GM21423 (cell line): ENCODE measurements at regions not wholly inside any gene's neighbourhood (a gene's known extent, or its start where the extent isn't known, plus 50 kb on each side); places are given as distances from the start of the nearest gene placed in this dataset.
"Not testable (repeated sequence)": the region's sequence is repeated elsewhere in the genome, so short reads cannot be mapped to it uniquely, and the experiment has no call there.

Experiments
- ATAC-seq: cut with Tn5 transposase; IDR thresholded peaks from one replicate; pipeline ENCODE4 v1.9.1; 2021; ENCODE audit warnings: mild to moderate bottlenecking, moderate library complexity; ENCODE audit not compliant: unreplicated experiment

DNA sequence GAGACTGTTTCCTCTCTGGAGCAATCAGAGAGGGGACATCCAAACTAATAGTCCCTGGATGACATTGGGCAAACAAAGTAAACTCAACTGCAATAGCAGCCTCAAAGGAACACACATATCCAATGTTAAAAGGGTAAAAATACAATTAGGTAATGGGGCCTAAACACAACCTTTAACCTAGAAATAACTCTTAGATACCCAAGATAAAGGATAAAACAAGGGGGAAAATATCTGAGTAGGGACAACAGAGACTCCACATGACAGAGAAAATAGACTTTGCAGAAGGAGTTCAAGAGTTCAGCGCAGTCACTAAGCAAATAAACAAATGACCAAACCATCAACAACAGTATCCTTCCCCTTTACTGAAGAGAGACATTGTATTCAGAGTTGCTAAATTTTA lies 149.3 kb downstream of the FBXO4 start:
- ATAC-seq: no peak

DNA sequence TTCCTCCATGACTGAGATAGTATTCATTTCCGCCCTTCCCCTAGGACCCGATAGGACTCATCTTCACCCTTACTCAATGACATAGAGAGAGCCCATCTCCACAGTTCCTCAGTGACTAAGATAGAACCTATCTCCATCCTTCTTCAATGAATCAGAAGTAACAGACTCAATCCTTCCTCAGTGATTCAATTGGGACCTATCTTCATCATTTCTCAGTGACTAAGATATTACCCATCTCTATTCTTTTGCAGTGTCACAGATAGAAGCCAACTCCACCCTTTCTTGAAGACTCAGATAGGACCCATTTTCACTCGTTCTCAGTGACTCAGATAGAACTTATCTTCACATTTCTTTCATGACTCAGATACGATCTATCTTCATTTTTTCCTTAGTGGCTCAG lies 164.6 kb downstream of the FBXO4 start:
- no peak for ATAC-seq

DNA sequence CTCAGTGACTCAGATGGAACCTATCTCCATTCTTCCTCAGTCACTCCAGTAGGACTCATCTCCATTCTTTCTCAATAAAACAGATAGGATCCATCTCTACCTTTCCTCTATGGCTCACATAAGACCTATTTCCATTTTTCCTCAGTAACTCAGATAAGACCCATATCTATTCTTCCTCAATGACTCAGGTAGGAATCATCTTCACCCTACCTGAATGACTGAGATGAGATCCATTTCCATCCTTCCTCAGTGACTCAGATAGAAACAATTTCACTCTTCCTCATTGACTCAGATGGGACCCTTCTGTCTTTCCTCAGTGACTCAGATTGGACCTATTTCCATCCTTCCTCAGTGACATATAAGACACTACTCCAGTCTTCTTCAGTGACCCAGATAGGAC lies 165.1 kb downstream of the FBXO4 start:
- ATAC-seq: no peak

DNA sequence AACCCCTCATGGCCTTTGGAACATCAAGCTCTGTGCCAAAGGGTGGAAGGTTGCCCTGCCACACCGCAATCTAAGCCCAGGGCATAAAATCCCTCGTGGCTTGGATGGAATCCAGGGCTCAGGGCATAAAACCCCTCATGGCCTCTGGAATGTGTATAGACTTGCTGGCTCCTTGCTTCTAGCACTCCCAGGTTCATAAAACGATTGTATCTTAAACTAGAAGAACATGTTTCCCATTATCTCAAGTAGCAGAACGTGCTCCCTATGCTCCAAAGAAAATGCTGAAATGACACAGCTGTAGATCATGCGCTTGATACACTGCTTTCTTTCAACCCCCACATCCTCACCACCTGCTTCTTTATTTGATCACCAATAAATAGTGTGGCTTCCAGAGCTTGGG lies 174.8 kb downstream of the FBXO4 start:
- ATAC-seq: not testable (repeated sequence)

DNA sequence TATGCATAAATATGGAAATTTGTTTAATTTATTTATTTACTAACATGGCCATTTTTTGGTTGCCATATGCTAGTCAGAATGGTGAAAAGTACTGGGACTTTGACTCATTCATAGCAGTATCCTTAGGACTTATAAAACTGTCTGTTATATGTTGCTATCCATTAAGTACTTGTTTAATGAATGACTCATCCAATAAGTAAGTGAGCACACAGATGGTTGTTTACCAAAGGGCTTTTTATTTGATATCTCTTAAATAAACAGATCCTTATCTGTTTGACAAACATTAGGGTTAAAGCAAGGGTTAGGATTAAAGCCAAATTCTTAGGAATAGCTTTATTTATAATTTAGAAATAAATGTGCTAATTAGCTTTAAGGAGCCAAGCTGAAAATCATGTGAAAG lies 183.4 kb downstream of the FBXO4 start:
- ATAC-seq: no peak

DNA sequence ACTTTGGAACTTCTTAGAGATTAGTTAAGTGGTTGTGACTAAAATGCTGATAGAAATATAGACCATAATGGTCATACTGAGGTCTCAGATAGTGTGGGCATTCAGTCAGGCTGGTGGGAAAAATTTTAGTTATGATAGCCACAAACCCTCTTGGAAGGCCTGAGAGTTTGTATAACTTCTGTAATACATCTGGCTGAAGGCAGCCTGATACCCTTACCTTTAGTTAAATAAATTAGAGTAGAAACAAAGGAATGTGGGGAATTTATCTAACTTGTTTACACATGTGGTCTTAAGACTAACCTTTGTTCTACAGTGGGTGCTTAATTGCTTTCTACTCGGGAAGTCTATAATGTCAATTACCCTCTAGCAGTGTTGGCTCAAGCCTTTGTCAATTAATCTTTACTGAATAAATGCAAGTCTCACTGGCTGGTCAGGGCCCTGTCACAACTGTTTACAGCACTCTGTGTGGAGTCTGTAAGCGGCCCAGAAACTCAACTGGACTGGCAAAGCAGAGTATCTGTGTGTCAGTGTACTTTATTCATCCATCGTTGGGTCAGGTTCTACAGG lies 184.0 kb downstream of the FBXO4 start:
- no peak for ATAC-seq

DNA sequence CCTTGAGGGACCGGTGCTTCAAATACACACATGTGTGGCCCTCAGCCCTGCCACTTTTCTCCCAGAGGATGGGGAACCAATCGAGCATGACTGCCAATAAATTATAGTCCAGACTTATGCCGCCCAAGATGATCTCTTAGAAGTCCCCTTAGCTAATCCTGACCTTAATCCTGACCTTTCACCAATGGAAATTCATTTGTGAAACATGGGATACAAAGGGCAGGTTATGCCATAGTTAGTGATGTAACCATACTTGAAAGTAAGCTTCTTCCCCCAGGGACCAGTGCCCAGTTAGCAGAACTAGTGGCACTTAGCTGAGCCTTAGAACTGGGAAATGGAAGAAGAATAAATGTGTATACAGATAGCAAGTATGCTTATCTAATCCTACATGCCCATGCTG lies 190.6 kb downstream of the FBXO4 start:
- not testable (repeated sequence) for ATAC-seq

DNA sequence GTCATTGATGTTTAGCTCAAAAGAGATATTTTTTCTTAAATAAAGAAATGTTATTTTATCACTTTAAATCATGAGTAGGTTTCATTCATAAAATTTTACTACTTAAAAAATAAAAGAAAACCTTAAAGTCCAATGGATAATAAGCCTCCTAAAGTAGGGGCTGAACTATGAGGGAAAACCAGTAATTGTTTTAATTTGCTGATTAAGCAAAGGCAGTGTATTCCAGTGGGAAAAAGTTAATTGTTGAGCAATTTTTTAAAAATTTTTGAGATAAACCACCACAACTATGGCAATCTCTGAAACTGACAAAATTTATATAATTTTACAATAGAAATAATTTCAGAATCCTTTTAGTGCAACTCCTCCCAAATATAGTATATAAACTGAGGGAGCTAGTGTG lies 195.0 kb downstream of the FBXO4 start:
- no peak for ATAC-seq

DNA sequence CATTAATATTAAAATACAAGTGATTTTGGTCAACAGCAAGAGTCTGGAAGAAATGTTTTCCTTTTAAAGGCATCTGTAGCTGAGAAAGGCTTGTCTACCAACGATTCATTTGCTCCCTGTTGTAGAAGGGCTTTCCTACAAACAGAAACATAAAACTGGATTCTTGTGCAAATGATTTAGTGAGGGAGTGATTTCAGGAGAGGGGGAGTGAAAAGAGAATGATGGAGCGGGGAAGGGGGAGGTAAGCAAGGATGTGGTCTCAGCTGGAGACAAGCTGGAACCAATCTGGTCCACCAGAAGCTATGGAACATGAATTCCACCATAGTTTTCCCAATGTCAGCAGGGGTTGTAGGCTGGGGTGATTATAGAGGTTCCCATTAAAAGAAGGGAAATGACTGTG lies 196.3 kb downstream of the FBXO4 start:
- ATAC-seq: no peak

DNA sequence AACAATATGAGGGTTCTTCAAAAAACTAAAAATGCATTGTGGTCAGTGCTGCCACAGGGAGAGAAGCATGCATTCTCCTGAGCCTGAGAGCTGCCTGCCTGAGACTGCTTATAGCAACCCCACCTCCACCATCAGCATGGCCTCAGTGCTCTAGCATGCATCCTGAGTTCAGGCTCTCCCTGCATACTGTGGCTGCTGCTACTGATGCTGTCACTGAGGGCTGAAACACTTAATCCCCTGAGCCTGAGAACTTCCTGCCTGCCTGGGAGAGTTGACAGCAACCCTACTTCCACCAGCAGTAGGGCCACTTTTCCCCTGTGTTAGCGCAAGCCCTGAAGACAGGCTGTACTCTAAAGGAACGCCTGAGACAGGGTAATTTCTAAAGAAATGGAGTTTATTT lies 206.0 kb downstream of the FBXO4 start:
- no peak for ATAC-seq

DNA sequence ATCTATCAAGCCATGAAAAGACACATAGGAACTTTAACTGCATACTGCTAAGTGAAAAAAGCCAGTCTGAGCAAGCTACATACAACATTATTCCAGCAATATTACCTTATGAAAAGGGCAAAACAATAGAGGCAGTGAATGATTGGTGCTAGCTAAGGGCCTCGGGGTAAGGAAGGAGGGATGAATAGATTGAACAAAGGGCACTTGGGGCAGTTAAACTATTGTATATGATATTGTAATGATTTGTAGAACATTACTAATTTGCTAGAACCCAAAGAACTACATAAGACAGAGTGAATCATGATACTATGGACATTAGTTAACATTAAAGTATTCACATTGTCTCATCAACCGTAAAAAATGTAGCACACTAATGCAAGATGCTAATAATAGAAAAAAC lies 218.3 kb downstream of the FBXO4 start:
- ATAC-seq: no peak

DNA sequence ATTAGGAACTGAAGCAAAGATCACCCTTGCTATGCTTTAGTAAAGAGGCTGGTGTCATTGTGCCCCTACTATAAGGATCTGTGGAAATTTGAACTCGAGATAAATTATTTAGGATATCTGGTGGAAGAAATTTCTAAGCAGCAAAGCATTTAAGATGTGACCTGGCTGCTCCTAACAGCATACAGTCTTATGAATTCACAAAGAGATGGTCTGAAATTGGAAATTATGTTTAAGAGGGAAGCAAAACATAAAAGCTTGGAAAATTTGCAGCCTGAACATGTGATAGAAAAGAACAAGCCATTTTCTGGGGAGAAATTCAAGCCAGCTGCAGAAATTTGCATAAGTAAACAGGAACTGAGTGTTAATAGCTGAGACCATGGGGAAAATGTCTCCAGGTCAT lies 223.7 kb downstream of the FBXO4 start:
- ATAC-seq: no peak

DNA sequence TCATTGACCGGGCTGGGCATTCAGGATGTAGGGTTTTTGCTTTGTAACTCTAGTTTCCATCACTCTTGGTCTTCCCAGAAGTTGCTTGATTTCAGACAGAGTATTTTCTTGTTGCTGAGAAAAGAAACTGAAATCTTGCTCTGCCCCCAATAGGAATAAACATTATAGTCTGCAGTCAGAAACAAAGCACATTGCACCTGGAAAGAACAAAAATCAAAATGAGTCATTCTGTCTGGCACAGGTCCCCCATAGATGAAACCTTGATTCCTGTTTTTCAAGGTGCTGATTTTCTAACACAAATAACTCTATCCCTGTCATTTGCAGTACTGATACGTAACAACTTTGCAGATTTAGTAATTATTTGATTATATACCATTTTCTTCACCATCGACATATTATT lies 232.1 kb downstream of the FBXO4 start:
- ATAC-seq: no peak

DNA sequence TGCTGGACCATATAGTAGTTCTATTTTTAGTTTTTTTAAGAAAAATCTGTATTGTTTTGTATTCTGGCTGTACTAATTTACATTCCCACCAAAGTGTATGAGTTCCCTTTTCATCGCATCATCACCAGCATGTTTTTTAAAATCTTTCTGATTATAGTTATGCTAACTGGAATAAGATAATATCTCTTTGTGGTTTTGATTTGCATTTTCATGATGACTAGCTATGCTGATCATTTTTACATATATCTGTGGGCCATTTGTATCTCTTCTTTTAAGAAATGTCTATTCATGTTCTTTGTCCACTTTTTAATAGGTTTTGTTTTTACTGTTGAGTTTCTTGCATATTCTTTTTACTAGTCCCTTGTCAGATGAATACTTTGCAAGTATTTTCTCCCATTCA lies 238.0 kb downstream of the FBXO4 start:
- no peak for ATAC-seq

DNA sequence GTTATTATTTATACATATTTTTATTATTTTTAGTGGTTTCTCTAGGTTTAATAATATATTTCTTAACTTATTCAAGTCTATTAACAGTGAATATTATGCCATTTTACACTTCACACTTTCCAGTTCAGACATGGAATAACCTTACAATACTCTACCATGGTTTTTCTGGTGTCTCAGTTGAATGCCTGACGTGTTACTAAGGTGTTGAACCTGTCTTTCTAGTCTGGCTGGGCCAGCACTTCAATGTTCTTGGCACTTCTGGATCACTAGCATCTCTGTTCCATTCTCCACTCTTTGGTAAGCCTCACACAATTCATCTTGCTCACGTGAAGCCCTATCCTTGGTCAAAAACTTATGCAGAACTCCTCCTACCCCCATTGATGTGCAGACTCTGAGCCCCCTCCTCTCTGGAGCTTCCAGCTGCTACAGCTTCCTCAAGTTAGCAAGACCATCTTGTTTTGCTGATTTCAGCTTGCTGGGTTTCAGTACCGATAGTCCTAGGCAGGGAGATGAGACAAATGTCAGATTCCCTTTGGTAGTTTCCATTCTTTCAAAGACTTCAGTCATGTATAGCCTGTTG lies 243.1 kb downstream of the FBXO4 start:
- ATAC-seq: no peak

DNA sequence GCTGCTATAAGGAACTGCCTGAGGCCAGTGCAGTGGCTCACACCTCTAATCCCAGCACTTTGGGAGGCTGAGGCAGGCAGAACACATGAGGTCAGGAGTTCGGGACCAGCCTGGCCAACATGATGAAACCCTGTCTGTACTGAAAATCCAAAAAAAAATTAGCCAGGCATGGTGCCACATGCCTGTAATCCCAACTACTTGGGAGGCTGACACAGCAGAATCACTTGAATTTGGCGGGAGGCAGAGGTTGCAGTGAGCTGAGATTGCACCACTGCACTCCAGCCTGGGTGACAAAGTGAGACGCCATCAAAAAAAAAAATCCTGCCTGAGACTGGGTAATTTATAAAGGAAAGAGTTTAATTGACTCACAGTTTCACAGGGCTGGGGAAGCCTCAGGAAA lies 247.1 kb upstream of the GHR start:
- ATAC-seq: not testable (repeated sequence)

DNA sequence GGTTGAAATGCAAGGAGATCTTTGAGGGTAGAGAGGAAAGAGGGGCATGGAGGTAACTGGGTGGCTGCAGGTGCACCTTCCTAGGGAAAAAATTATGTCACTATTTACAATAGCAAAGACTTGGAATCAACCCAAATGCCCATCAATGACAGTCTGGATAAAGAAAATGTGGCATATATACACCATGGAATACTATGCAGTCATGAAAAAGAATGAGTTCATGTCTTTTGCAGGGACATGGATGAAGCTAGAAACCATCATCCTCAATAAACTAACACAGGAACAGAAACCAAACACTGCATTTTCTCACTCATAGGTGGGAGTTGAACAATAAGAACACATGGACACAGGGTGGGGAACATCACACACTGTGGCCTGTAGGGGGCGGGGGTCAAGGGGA lies 243.4 kb upstream of the GHR start:
- ATAC-seq: not testable (repeated sequence)

DNA sequence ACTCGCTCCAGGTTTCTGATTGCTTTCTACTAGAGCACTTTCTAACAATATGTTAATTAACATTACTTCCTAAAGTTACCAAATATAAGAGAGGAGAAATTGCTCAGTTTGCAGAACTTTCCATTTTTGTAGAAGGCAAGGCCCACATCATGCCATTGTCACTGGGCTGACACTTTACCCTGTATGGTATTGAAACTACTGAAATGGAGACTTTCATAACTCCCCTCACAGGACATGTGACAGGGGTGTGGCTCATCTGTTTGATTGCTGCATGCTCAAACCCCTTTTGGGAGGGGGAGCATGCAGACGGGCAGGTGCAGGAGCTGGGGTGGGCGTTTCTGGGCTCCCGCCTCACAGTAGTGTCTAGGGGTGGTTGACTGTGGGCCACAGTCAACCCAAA lies 206.3 kb upstream of the GHR start:
- no peak for ATAC-seq

DNA sequence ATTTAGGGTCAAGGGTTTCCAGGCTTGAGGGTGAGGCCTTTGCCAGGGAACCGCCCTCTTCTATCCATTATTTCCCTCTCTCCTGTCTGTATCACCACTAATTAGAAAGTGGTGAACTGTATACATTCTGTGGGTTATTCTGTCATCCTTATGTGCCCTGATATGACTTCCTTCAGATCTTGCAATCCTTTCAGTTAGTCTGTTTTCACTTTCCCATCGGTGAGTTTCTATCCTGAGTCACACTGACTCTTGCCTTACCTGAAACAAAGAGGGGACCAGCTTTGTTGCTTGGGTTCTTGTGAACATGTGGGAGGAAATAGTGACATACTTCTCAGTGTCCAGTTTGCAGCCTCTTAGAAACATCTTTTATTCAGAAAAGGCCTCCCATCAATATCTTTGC lies 205.4 kb upstream of the GHR start:
- ATAC-seq: no peak

DNA sequence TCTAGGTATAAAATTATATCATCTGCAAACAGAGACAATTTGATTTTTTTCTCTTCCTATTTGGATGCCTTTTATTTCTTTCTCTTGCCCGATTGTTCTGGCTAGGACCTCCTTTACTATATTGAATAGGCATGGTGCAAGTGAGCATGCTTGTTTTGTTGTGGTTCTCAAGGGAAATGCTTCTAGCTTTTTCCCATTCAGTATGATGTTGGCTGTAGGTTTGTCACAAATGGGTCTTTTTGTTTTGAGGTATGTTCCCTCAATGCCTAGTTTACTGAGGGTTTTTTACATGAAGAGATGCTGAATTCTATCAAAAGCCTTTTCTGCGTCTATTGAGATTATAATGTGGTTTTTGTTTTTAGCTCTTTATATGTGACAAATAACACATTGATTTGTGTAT lies 198.2 kb upstream of the GHR start:
- ATAC-seq: no peak

DNA sequence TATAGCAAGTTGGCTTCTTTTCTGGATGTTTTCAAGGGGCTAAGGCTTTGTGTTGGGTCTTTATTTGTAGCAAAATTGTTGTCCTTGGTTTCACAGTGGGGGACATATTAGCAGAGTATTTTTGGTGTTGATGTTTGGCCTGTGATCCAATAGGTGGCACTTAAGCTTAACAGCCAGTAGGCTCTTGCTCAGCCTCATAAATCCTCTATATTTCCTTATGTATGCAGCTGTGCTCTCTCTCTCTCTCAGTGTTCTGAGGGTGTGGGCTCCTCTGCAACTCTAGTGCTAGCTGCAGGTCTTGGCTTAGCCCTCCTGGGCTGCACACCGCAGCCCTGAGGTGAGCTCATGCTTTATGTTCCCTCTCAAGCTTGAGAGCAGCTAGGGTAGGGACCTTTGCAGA lies 195.0 kb upstream of the GHR start:
- ATAC-seq: no peak

DNA sequence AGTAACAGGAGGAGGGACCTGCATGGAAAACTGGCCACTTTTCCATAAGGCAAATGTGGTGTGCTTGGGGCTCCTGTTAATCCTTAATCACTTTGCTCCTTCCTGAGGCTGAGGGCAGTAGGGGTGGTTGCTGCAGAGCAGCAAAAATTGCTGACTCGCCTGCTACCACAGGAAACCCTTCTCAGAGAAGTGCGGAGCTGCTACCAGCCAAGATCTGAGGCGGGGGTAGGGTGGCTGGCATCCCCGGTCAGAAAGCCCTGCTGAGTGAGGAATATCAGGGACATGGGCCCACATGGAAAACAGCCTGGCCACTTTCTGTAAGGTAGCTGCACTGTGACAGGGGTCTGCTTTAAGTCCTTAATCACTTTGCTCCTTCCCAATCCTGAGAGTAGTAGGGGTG lies 192.4 kb upstream of the GHR start:
- no peak for ATAC-seq

DNA sequence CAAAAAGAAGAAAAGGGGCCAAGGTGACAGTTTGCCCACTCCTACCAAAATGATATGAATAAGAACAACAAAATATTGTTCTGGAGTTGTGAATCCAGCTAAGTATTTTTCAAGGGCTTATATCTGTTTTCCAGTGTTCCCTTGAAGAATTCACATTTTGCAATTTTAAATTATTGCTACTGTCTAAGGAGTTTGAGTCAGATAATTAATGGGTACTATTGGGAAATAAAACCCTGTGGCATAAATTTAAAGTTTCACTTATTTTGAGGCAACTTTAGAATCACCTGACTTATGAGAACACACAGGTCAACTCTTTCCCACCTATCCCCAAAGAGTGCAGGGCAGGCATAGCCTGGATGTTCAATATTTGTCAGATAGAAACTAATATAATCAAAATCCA lies 188.0 kb upstream of the GHR start:
- ATAC-seq: no peak
